ENCODE measurements at regions not wholly inside any gene's neighbourhood (a gene's known extent, or its start where the extent isn't known, plus 50 kb on each side); places are given as distances from the start of the nearest gene placed in this dataset.
A peak's percentile ranks its signal among the peaks of the same experiment; 100 is the strongest.

GRCh38 chr7:122944682-122945303, 50.7 kb downstream of the TAS2R16 start:
- DNase-seq: no peak

GRCh38 chr7:122942765-122943164, 52.7 kb downstream of the TAS2R16 start:
- DNase-seq: peak; percentile 53

- DNase-seq: no peak
Observed at GRCh38 chr7:122942059-122942458, 53.4 kb downstream of the TAS2R16 start.
